A673 (cell line): ENCODE measurements at regions not wholly inside any gene's neighbourhood (a gene's known extent, or its start where the extent isn't known, plus 50 kb on each side); places are given as distances from the start of the nearest gene placed in this dataset.
"Not testable (repeated sequence)": the region's sequence is repeated elsewhere in the genome, so short reads cannot be mapped to it uniquely, and the experiment has no call there.

Experiments used
- BruUV-seq: library from RNA; stranded (reverse); fragments of 400-500 nt; replicated peaks from 2 replicates; lab custom pipeline; 2021; lab: Mats Ljungman, UMichigan
- CTCF ChIA-PET: fragments of 300-600 bp; sonication (Branson Sonifier 250); formaldehyde crosslinking; loops from one replicate; lab custom pipeline; 2022; ENCODE audit warnings: antibody characterized with exemption; lab: Charles Lee
- POLR2A ChIA-PET: fragments of 300-600 bp; sonication (Branson Sonifier 250); formaldehyde crosslinking; loops from one replicate; lab custom pipeline; 2022; ENCODE audit warnings: antibody characterized with exemption; ENCODE audit not compliant: low non-redundant PET; lab: Charles Lee
- DNase-seq: peaks from one replicate; pipeline ENCODE4 v3.0.0-alpha.2; 2015; ENCODE audit warnings: low spot score
- H3K27ac ChIP-seq: fragments of 200-600 bp; sonication (generic); 2 replicates; pipeline ENCODE4 v1.5.1; 2016; ENCODE audit warnings: mixed run types, low read depth, mild to moderate bottlenecking, mixed read lengths, antibody characterized with exemption, low read length; ENCODE audit not compliant: poor library complexity, severe bottlenecking
- H3K27me3 ChIP-seq: fragments of 200-600 bp; sonication (generic); replicated peaks from 2 replicates; pipeline ENCODE4 v1.6.1; 2017; ENCODE audit warnings: mixed run types, low read depth, mild to moderate bottlenecking, mixed read lengths, antibody characterized with exemption, low read length; ENCODE audit not compliant: insufficient read depth, poor library complexity
- H3K36me3 ChIP-seq: fragments of 200-600 bp; sonication (generic); 2 replicates; pipeline ENCODE4 v1.6.1; 2016; ENCODE audit warnings: mixed run types, mild to moderate bottlenecking, mixed read lengths, antibody characterized with exemption, low read length; ENCODE audit not compliant: insufficient read depth, poor library complexity, severe bottlenecking
- H3K4me1 ChIP-seq: fragments of 200-600 bp; sonication (generic); 2 replicates; pipeline ENCODE4 v1.6.1; 2017; ENCODE audit warnings: mixed run types, mild to moderate bottlenecking, mixed read lengths, antibody characterized with exemption, low read length; ENCODE audit not compliant: insufficient read depth, poor library complexity, severe bottlenecking
- H3K4me3 ChIP-seq: fragments of 200-600 bp; sonication (generic); 2 replicates; pipeline ENCODE4 v1.5.1; 2016; ENCODE audit warnings: low read depth, mixed run types, mild to moderate bottlenecking, mixed read lengths, low read length; ENCODE audit not compliant: poor library complexity, severe bottlenecking
- H3K9me3 ChIP-seq: fragments of 200-600 bp; sonication (generic); 2 replicates; pipeline ENCODE4 v1.6.1; 2016; ENCODE audit warnings: mixed run types, low read depth, mild to moderate bottlenecking, mixed read lengths, antibody characterized with exemption, low read length; ENCODE audit not compliant: poor library complexity, severe bottlenecking
- CTCF ChIP-seq: fragments of 300-800, 200-600 bp; sonication (generic); conservative IDR thresholded peaks from 2 replicates; pipeline ENCODE4 v1.5.1; 2017; ENCODE audit warnings: low read depth, mild to moderate bottlenecking, antibody characterized with exemption, low read length, moderate library complexity, mixed read lengths
- EZH2 ChIP-seq: fragments of 200-600 bp; sonication (generic); IDR thresholded peaks from 2 replicates; pipeline ENCODE4 v1.6.1; 2017; ENCODE audit warnings: borderline replicate concordance, low read depth, mild to moderate bottlenecking, mixed read lengths, antibody characterized with exemption, low read length; ENCODE audit not compliant: poor library complexity, severe bottlenecking
- intact Hi-C: fragments of 100-400 bp; cut with micrococcal nuclease; formaldehyde crosslinking; loops from one replicate; pipeline ENCODE4 v1.10.0; 2022; ENCODE audit not compliant: unreplicated experiment

- no peak for DNase-seq
- H3K9me3 ChIP-seq = peaks cover 8% of the 10 kb centered on the region
- no peaks in the 10 kb centered on the region for H3K4me1 ChIP-seq
- H3K4me3 ChIP-seq = no peak overlapping the region
- no peak overlapping the region for H3K27ac ChIP-seq
- H3K36me3 ChIP-seq = no peaks in the 10 kb centered on the region
- H3K27me3 ChIP-seq = no peaks in the 10 kb centered on the region
- CTCF ChIA-PET = no interaction called here
- BruUV-seq = no TSS peak
- intact Hi-C loops = loop anchor here (10.0 kb wide), 1 partner anchor 56 kb away; no protein-coding TSS in a partner anchor
- TF ChIP-seq EZH2 (no peak), CTCF (no peak)
- POLR2A ChIA-PET = no interaction called here
Measured at GRCh38 chr1:29998686-29999085, 724.7 kb downstream of the MATN1 start.

GRCh38 chr1:29997818-29998217, 725.6 kb downstream of the MATN1 start:
- CTCF ChIA-PET, BruUV-seq, H3K27me3 ChIP-seq, H3K4me1 ChIP-seq, POLR2A ChIA-PET, DNase-seq, H3K36me3 ChIP-seq, H3K4me3 ChIP-seq, H3K27ac ChIP-seq: not testable (repeated sequence)
- intact Hi-C loops = loop anchor here (10.0 kb wide), 1 partner anchor 57 kb away; no protein-coding TSS in a partner anchor
- peaks cover 10% of the 10 kb centered on the region for H3K9me3 ChIP-seq

- BruUV-seq = no TSS peak
- ChIA-PET POLR2A (no interaction called here), CTCF (no interaction called here)
- Histone ChIP-seq H3K4me3 (no peak overlapping the region), H3K36me3 (no peaks in the 10 kb centered on the region), H3K4me1 (no peaks in the 10 kb centered on the region), H3K9me3 (peaks cover 10% of the 10 kb centered on the region), H3K27ac (no peak overlapping the region), H3K27me3 (no peaks in the 10 kb centered on the region)
- intact Hi-C loops = loop anchor here (10.0 kb wide), 1 partner anchor 61 kb away; no protein-coding TSS in a partner anchor
- no peak for DNase-seq
- no peak for TF ChIP-seq CTCF
- no peak for TF ChIP-seq EZH2
Measured at GRCh38 chr1:29993950-29994349, 729.4 kb downstream of the MATN1 start.

GRCh38 chr1:29991815-29992214, 731.6 kb downstream of the MATN1 start:
- no TSS peak for BruUV-seq
- POLR2A ChIA-PET = no interaction called here

More at GRCh38 chr1:29991815-29992214, 731.6 kb downstream of the MATN1 start:
- Histone ChIP-seq H3K4me1 (no peaks in the 10 kb centered on the region), H3K9me3 (peaks cover 10% of the 10 kb centered on the region), H3K27me3 (no peaks in the 10 kb centered on the region), H3K4me3 (no peak overlapping the region), H3K36me3 (no peaks in the 10 kb centered on the region), H3K27ac (no peak overlapping the region)
- DNase-seq = no peak
- TF ChIP-seq CTCF (no peak), EZH2 (no peak)
- intact Hi-C loops = loop anchor here (10.0 kb wide), 1 partner anchor 63 kb away; no protein-coding TSS in a partner anchor
- CTCF ChIA-PET = no interaction called here
